NT2/D1 (cell line): ENCODE measurements at regions not wholly inside any gene's neighbourhood (a gene's known extent, or its start where the extent isn't known, plus 50 kb on each side); places are given as distances from the start of the nearest gene placed in this dataset.

Experiments used
- DNase-seq: peaks from one replicate; pipeline ENCODE4 v3.0.0-alpha.2; 2011; ENCODE audit warnings: low read depth, low spot score
- H3K27me3 ChIP-seq: 2 replicates; pipeline ENCODE4 v1.6.0; 2011; ENCODE audit warnings: mild to moderate bottlenecking; ENCODE audit not compliant: insufficient read length, insufficient read depth
- H3K36me3 ChIP-seq: 2 replicates; pipeline ENCODE4 v1.6.1; 2011; ENCODE audit warnings: mild to moderate bottlenecking, low read length, mixed read lengths; ENCODE audit not compliant: insufficient read depth, insufficient read length
- H3K4me1 ChIP-seq: 2 replicates; pipeline ENCODE4 v1.5.1; 2011; ENCODE audit not compliant: insufficient read depth, insufficient read length
- H3K4me3 ChIP-seq: 2 replicates; pipeline ENCODE4 v1.5.1; 2011; ENCODE audit warnings: low read depth; ENCODE audit not compliant: insufficient read length
- H3K9ac ChIP-seq: 2 replicates; pipeline ENCODE4 v1.6.0; 2011; ENCODE audit warnings: low read depth; ENCODE audit not compliant: insufficient read length
- H3K9me3 ChIP-seq: 2 replicates; pipeline ENCODE4 v1.5.1; 2011; ENCODE audit warnings: mild to moderate bottlenecking, low read length; ENCODE audit not compliant: insufficient read depth
- SUZ12 ChIP-seq: IDR thresholded peaks from 2 replicates; pipeline ENCODE4 v1.6.1; 2011; ENCODE audit not compliant: insufficient read length, insufficient read depth; ENCODE audit errors: extremely low read depth
- YY1 ChIP-seq: IDR thresholded peaks from 2 replicates; pipeline ENCODE4 v1.6.1; 2011; ENCODE audit not compliant: insufficient read length, insufficient read depth
- ZNF274 ChIP-seq: IDR thresholded peaks from 2 replicates; pipeline ENCODE4 v1.6.1; 2011; ENCODE audit warnings: mild to moderate bottlenecking, low read depth, low read length

GRCh38 chr6:148648754-148649453 is 97.9 kb upstream of the UST start:
- H3K4me3 ChIP-seq = no peak overlapping the region
- DNase-seq = no peak
- H3K36me3 ChIP-seq = no peaks in the 10 kb centered on the region
- TF ChIP-seq SUZ12 = no peak
- no peak for TF ChIP-seq YY1
- TF ChIP-seq ZNF274 = no peak
- H3K4me1 ChIP-seq = no peaks in the 10 kb centered on the region
- peaks cover 53% of the 10 kb centered on the region for H3K9me3 ChIP-seq
- no peaks in the 10 kb centered on the region for H3K27me3 ChIP-seq
- no peak overlapping the region for H3K9ac ChIP-seq

GRCh38 chr6:148649454-148649963 is 97.3 kb upstream of the UST start:
- H3K9me3 ChIP-seq = peaks cover 59% of the 10 kb centered on the region

GRCh38 chr6:148650941-148651505 is 95.8 kb upstream of the UST start:
- no peak for TF ChIP-seq YY1
- no peak for TF ChIP-seq ZNF274
- no peak for TF ChIP-seq SUZ12
- DNase-seq = no peak
- Histone ChIP-seq H3K36me3 (no peaks in the 10 kb centered on the region), H3K4me3 (no peak overlapping the region), H3K9me3 (peaks cover 66% of the 10 kb centered on the region), H3K9ac (no peak overlapping the region), H3K4me1 (no peaks in the 10 kb centered on the region), H3K27me3 (no peaks in the 10 kb centered on the region)

More at GRCh38 chr6:148649454-148649963, 97.3 kb upstream of the UST start:
- TF ChIP-seq YY1 = no peak
- no peaks in the 10 kb centered on the region for H3K4me1 ChIP-seq
- no peak overlapping the region for H3K9ac ChIP-seq
- DNase-seq = no peak
- no peaks in the 10 kb centered on the region for H3K36me3 ChIP-seq
- H3K27me3 ChIP-seq = no peaks in the 10 kb centered on the region
- no peak overlapping the region for H3K4me3 ChIP-seq

- no peak for DNase-seq
- Histone ChIP-seq H3K36me3 (no peaks in the 10 kb centered on the region), H3K9me3 (peaks cover 62% of the 10 kb centered on the region), H3K4me3 (no peak overlapping the region), H3K27me3 (no peaks in the 10 kb centered on the region), H3K9ac (no peak overlapping the region), H3K4me1 (no peaks in the 10 kb centered on the region)
- no peak for TF ChIP-seq ZNF274
- no peak for TF ChIP-seq YY1
- no peak for TF ChIP-seq SUZ12
Measured at GRCh38 chr6:148652205-148652604, 94.6 kb upstream of the UST start.

GRCh38 chr6:148653138-148653776 is 93.6 kb upstream of the UST start:
- Histone ChIP-seq H3K36me3 (no peaks in the 10 kb centered on the region), H3K4me1 (no peaks in the 10 kb centered on the region), H3K9me3 (peaks cover 54% of the 10 kb centered on the region), H3K9ac (no peak overlapping the region), H3K27me3 (no peaks in the 10 kb centered on the region), H3K4me3 (no peak overlapping the region)
- no peak for TF ChIP-seq ZNF274
- no peak for DNase-seq

GRCh38 chr6:148657048-148657447 is 89.8 kb upstream of the UST start:
- no peak overlapping the region for H3K4me3 ChIP-seq
- no peaks in the 10 kb centered on the region for H3K4me1 ChIP-seq
- peaks cover 36% of the 10 kb centered on the region for H3K9me3 ChIP-seq
- no peak for DNase-seq
- no peak overlapping the region for H3K9ac ChIP-seq
- no peaks in the 10 kb centered on the region for H3K27me3 ChIP-seq
- TF ChIP-seq YY1 (no peak), ZNF274 (no peak), SUZ12 (no peak)
- H3K36me3 ChIP-seq = no peaks in the 10 kb centered on the region

- no peak overlapping the region for H3K4me3 ChIP-seq
- H3K9ac ChIP-seq = no peak overlapping the region
- no peaks in the 10 kb centered on the region for H3K4me1 ChIP-seq
- peaks cover 18% of the 10 kb centered on the region for H3K9me3 ChIP-seq
- H3K27me3 ChIP-seq = no peaks in the 10 kb centered on the region
- no peak for DNase-seq
- TF ChIP-seq YY1 (no peak), ZNF274 (no peak)
- no peaks in the 10 kb centered on the region for H3K36me3 ChIP-seq
Measured at GRCh38 chr6:148658681-148659430, 88.0 kb upstream of the UST start.
